Gastroesophageal sphincter (tissue), 3 donors: ENCODE measurements at regions not wholly inside any gene's neighbourhood (a gene's known extent, or its start where the extent isn't known, plus 50 kb on each side); places are given as distances from the start of the nearest gene placed in this dataset.

Experiments
- POLR2A ChIP-seq, 2 donors: fragments of 450-650 bp; IDR thresholded peaks; one replicate each; pipeline ENCODE4 v1.6.1; 2017; ENCODE audit warnings: antibody characterized with exemption in 2 of 2, mild to moderate bottlenecking in 2 of 2, moderate library complexity in 1 of 2
- TF ChIP-seq, protein P1 (sequence below), 4 experiments: fragments of 200-600 bp in 2 of 4; fragments of 450-650 bp in 2 of 4; sonication (generic) in 1 of 4; IDR thresholded peaks; one replicate each; pipeline ENCODE4 v1.5.1; 2017 to 2019; ENCODE audit warnings: antibody characterized with exemption in 4 of 4, mild to moderate bottlenecking in 2 of 4, moderate library complexity in 2 of 4

DNA sequence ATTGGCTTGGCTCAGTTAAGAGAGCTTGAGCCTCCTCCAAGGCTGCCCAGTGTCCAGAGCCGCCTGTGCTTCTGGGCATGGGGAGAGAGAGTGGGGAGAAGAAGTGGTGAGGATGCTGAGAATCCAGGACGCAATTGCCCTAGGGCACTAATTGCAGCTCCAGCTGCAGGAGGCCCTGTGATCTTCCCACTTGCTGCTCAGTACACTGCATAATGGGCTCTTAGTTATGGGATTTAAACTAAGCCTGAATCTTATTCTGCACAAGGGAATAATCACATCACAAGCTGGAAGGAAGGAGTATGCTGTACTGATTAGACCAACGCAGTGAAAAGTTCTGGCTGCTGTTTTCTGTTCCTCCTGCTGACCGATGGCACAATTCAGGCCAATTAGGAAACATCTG, 101.0 kb upstream of the PRMT8 start:
- TF ChIP-seq, protein P1, sequence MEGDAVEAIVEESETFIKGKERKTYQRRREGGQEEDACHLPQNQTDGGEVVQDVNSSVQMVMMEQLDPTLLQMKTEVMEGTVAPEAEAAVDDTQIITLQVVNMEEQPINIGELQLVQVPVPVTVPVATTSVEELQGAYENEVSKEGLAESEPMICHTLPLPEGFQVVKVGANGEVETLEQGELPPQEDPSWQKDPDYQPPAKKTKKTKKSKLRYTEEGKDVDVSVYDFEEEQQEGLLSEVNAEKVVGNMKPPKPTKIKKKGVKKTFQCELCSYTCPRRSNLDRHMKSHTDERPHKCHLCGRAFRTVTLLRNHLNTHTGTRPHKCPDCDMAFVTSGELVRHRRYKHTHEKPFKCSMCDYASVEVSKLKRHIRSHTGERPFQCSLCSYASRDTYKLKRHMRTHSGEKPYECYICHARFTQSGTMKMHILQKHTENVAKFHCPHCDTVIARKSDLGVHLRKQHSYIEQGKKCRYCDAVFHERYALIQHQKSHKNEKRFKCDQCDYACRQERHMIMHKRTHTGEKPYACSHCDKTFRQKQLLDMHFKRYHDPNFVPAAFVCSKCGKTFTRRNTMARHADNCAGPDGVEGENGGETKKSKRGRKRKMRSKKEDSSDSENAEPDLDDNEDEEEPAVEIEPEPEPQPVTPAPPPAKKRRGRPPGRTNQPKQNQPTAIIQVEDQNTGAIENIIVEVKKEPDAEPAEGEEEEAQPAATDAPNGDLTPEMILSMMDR (IDR thresholded peaks at IDR 0.05), result no peak
- no peak for TF ChIP-seq POLR2A (IDR thresholded peaks at IDR 0.05)
